GM18499 (cell line): ENCODE measurements at regions not wholly inside any gene's neighbourhood (a gene's known extent, or its start where the extent isn't known, plus 50 kb on each side); places are given as distances from the start of the nearest gene placed in this dataset.
"Not testable (repeated sequence)": the region's sequence is repeated elsewhere in the genome, so short reads cannot be mapped to it uniquely, and the experiment has no call there.

Experiments
- ATAC-seq: cut with Tn5 transposase; IDR thresholded peaks from one replicate; pipeline ENCODE4 v1.9.1; 2021; ENCODE audit warnings: moderate number of reproducible peaks; ENCODE audit not compliant: insufficient read depth, unreplicated experiment

DNA sequence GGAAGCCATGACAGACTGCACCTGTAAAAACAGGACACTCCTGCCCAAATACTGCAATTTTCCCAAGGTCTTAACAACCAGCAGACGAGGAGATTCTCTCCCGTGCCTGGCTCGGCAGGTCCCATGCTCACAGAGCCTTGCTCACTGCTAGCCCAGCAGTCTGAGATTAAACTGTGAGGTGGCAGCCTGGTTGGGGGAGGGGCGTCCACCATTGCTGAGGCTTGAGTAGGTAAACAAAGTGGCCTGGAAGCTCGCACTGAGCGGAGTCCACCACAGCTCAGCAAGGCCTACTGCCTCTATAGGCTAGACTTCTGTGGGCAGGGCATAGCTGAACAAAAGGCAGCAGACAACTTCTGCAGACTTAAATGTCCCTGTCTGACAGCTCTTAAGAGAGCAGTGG, 80.3 kb downstream of the ANXA5 start:
- not testable (repeated sequence) for ATAC-seq

DNA sequence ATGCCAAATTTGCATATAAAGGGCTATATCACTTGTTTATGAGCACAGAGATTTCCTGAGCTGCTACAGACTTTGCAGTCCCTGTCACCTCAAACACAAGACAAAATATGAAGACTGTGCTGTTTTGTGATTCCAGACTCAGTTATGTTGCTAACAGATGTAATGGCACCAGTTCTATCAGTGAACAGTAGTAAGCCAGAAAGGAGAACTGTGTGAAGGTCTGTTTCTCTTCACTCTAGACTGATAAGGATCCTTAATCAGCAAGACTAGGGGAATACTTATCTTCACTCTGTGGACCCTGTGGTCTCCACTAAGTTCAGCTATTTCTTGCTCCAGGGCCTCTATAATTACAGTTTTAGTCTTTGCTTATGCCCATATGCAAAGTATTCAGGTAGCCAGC, 82.7 kb downstream of the ANXA5 start:
- no peak for ATAC-seq

GRCh38 chr4:121599049-121599448, 97.7 kb downstream of the ANXA5 start:
- ATAC-seq, result no peak

DNA sequence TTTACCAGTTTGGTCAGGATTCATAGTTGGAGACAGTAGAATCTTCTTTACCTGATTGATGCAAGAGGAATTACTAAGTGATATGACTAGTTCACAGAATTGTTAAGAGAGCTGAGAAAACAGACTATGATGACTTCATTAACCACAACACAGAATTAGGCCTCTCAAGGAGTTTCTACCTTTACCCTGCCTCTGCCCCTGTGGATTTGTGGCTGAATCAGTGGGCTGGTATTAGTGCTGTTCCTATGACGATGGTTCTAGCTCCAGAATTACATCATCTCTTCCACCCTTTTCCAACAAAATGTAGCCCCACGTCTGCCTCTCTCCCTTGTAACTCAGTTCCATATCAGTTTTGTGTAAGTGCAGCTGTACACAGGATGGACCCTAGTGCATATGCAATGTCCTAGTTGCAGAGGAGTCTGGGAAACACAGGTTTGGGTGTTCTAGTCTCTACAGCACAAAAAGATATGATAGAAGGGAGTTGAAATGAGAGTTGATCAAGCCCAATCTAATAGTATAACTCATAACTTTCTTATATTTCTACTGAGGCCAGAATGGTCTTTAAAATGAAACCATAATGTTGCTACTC, 99.3 kb downstream of the ANXA5 start:
- peak; percentile 95 for ATAC-seq

- ATAC-seq, result no peak
These were observed 101.8 kb downstream of the ANXA5 start for GRCh38 chr4:121594796-121595526.

GRCh38 chr4:121593760-121594159, 103.0 kb downstream of the ANXA5 start:
- ATAC-seq, result no peak

DNA sequence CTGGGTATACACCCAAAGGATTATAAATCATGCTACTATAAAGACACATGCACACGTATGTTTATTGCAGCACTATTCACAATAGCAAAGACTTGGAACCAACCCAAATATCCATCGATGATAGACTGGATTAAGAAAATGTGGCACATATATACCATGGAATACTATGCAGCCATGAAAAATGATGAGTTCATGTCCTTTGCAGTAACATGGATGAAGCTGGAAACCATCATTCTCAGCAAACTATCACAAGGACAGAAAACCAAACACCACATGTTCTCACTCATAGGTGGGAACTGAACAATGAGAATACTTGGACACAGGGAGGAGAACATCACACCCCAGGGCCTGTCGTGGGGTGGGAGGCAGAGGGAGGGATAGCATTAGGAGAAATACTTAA, 104.5 kb downstream of the ANXA5 start:
- not testable (repeated sequence) for ATAC-seq

GRCh38 chr4:121584836-121585235, 111.9 kb downstream of the ANXA5 start:
- no peak for ATAC-seq

- no peak for ATAC-seq
These were observed 113.4 kb downstream of the ANXA5 start for GRCh38 chr4:121583396-121583795.

- ATAC-seq, result no peak
These were observed 114.5 kb downstream of the ANXA5 start for GRCh38 chr4:121582296-121582695.

GRCh38 chr4:121575392-121575791, 121.4 kb downstream of the ANXA5 start:
- ATAC-seq, result not testable (repeated sequence)

DNA sequence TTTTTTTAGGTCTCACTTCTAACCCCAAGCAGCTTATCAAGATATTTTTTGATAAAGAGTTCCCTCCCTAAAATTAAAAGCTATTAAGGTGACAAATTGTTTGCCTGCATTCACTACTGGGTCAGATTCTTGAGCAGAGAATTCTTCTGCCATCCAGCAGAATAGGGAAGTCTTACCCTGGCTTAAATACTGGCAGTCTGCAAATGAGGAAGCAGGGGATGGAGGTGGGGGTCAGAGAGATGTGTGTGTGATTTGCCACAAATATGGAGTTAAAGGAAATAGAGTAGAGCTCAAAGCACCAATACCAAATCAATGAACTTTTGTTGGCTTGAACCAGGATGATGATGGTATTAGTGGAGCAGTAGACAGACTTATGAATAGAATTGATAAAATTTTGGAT, 122.2 kb downstream of the ANXA5 start:
- ATAC-seq, result no peak

- ATAC-seq, result no peak
These were observed 129.0 kb downstream of the ANXA5 start for GRCh38 chr4:121567748-121568147.

- no peak for ATAC-seq
These were observed 131.9 kb downstream of the ANXA5 start for GRCh38 chr4:121564840-121565375.

DNA sequence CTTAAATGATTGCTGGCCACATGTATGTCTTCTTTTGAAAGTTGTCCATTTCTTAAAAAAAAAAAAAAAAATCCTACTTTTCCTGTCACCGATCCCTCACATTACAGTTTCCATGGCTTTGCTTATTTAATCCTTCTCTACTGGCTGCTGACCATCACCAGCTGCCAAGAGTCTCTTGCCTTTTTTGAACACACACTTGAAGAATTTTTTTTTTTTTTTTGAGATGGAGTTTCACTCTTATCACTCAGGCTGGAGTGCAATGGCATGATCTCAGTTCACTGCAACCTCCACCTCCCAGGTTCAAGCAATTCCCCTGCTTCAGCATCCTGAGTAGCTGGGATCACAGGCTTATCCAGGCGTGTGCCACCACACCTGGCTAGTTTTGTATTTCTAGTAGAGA, 134.0 kb downstream of the ANXA5 start:
- ATAC-seq, result no peak

DNA sequence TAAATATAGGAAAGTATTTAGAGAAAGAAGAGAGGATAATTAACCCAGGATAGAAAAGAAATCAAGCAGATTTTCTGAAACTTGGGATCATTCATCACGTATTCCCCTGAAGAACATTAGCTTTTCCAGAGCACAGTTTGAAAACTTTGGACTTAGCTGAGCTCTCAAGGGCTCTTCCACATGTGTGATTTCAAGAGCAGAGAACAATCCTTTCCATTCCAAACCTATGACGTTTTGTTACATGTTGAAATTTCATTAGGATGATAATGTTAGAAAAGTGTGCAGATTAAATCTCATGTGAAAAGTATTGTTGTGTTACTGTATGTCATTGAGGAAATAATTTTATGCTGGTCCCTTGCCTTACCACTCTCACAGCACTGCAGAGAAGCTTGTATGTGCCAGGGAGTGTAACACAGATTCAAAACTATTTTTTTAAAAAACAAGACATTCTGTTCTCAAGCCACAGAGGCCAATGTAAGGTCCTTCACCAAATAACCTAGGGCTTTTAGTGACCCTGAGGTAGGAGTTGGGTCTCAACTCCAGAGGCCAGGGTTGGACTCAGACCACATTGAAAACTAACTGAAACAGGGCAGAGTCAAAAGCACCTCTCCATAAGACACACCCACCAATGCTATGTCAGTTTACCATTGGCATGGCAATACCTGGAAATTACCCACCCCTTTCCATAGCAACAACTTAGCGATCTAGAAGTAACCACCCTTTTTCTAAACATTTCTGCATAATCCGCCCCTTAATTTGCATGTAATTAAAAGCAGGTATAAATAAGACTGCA, 141.3 kb downstream of the ANXA5 start:
- no peak for ATAC-seq

- ATAC-seq, result no peak
These were observed 142.4 kb downstream of the ANXA5 start for GRCh38 chr4:121554382-121554781.

DNA sequence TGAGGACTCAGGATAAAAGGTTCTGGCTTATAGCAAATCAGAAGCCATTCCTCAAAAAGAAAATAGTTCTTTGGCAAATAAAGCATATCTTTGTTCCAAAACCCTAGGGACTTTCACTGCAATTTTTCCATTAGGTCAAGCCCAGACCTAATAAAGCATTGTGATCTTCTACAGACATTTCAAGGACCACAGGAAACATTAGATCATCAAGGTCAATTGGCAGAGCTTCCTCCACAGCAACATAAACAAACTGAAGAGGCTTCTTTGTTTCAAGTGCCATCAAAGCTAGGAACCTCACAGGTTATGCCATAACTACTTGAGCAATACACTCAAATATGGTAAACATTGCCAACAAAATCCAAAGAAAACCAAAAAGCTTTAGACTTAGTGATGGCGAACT, 144.9 kb downstream of the ANXA5 start:
- ATAC-seq, result no peak

DNA sequence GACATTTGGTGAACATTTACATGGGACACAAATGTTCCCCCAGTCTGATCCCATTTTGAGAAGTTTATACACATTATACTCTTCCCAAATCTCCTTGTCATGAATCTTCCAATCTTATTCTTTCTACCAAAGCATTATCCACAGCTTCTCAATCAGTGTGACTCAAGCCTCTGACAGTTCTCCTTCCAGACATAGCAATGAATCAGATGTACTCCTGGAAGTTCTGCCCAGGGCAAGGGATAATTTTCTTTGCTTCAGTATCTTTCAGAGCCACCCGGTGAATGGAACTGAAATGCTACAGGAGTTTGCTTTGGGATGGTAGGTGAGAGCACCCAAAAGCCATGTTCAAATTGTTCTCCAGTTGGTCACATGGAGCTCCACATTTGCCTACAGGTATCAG, 145.5 kb downstream of the ANXA5 start:
- no peak for ATAC-seq

GRCh38 chr4:121541696-121542095, 155.1 kb downstream of the ANXA5 start:
- no peak for ATAC-seq

- ATAC-seq, result no peak
These were observed 154.5 kb upstream of the QRFPR start for GRCh38 chr4:121535351-121535750.
